COLO829 (cell line): ENCODE measurements at regions not wholly inside any gene's neighbourhood (a gene's known extent, or its start where the extent isn't known, plus 50 kb on each side); places are given as distances from the start of the nearest gene placed in this dataset.

Experiments used
- DNase-seq: peaks from one replicate; pipeline ENCODE4 v3.0.0; 2012; ENCODE audit warnings: low spot score

GRCh38 chr2:180461761-180462160, 454.7 kb upstream of the CWC22 start:
- DNase-seq, result no peak

- no peak for DNase-seq
Observed at GRCh38 chr2:180456801-180457200, 449.7 kb upstream of the CWC22 start.

- DNase-seq, result no peak
Observed at GRCh38 chr2:180450841-180451240, 443.7 kb upstream of the CWC22 start.

GRCh38 chr2:180449171-180449915, 442.2 kb upstream of the CWC22 start:
- DNase-seq, result no peak

GRCh38 chr2:180446492-180446891, 439.4 kb upstream of the CWC22 start:
- no peak for DNase-seq

- DNase-seq, result no peak
Observed at GRCh38 chr2:180443888-180444287, 436.8 kb upstream of the CWC22 start.

GRCh38 chr2:180442860-180443644, 436.0 kb upstream of the CWC22 start:
- DNase-seq, result no peak

- DNase-seq, result no peak
Observed at GRCh38 chr2:180419212-180419611, 412.1 kb upstream of the CWC22 start.

GRCh38 chr2:180416627-180417026, 409.5 kb upstream of the CWC22 start:
- DNase-seq, result no peak

- no peak for DNase-seq
Observed at GRCh38 chr2:180413336-180413735, 406.2 kb upstream of the CWC22 start.

- no peak for DNase-seq
Observed at GRCh38 chr2:180412219-180412618, 405.1 kb upstream of the CWC22 start.

- DNase-seq, result peak; percentile 61
Observed at GRCh38 chr2:180411661-180412060, 404.6 kb upstream of the CWC22 start.

GRCh38 chr2:180406687-180407086, 399.6 kb upstream of the CWC22 start:
- DNase-seq, result no peak

- DNase-seq, result no peak
Observed at GRCh38 chr2:180405520-180405919, 398.4 kb upstream of the CWC22 start.

- no peak for DNase-seq
Observed at GRCh38 chr2:180394305-180394704, 387.2 kb upstream of the CWC22 start.

- no peak for DNase-seq
Observed at GRCh38 chr2:180385601-180386201, 378.6 kb upstream of the CWC22 start.

GRCh38 chr2:180376066-180376465, 369.0 kb upstream of the CWC22 start:
- no peak for DNase-seq

- peak; percentile 8 for DNase-seq
Observed at GRCh38 chr2:180374502-180375281, 367.6 kb upstream of the CWC22 start.

GRCh38 chr2:180370511-180371205, 363.6 kb upstream of the CWC22 start:
- no peak for DNase-seq

GRCh38 chr2:180368881-180369280, 361.8 kb upstream of the CWC22 start:
- DNase-seq, result no peak

- DNase-seq, result peak; percentile 9
Observed at GRCh38 chr2:180367815-180368214, 360.7 kb upstream of the CWC22 start.

- no peak for DNase-seq
Observed at GRCh38 chr2:180366481-180366880, 359.4 kb upstream of the CWC22 start.
